ENCODE measurements at regions not wholly inside any gene's neighbourhood (a gene's known extent, or its start where the extent isn't known, plus 50 kb on each side); places are given as distances from the start of the nearest gene placed in this dataset.
"Not testable (repeated sequence)": the region's sequence is repeated elsewhere in the genome, so short reads cannot be mapped to it uniquely, and the experiment has no call there.

- Histone ChIP-seq H3K27ac (ENCODE audit: low read depth, low read length, severe bottlenecking) (no peak overlapping the region), H3K9me3 (ENCODE audit: control insufficient read depth, low read length) (no peaks in the 10 kb centered on the region), H3K36me3 (ENCODE audit: control insufficient read depth, insufficient read depth, low read length) (no peaks in the 10 kb centered on the region), H3K4me1 (ENCODE audit: control insufficient read depth, insufficient read depth, low read length, poor library complexity, severe bottlenecking) (no peaks in the 10 kb centered on the region), H3K4me3 (ENCODE audit: extremely low read depth, insufficient read depth, low read length, poor library complexity, severe bottlenecking) (no peak overlapping the region)
- 89 to 93% methylated on average over 5 to 6 of the region's 6 CpGs for WGBS, 2 experiments (ENCODE audit: insufficient coverage in 2 of 2)
These were observed 310.6 kb downstream of the NPHP4 start for GRCh38 chr1:5681654-5682053.

GRCh38 chr1:5680600-5680999 is 311.6 kb downstream of the NPHP4 start:
- no peaks in the 10 kb centered on the region for H3K36me3 ChIP-seq (ENCODE audit: control insufficient read depth, insufficient read depth, low read length)
- H3K4me1 ChIP-seq (ENCODE audit: control insufficient read depth, insufficient read depth, low read length, poor library complexity, severe bottlenecking): no peaks in the 10 kb centered on the region
- no peaks in the 10 kb centered on the region for H3K9me3 ChIP-seq (ENCODE audit: control insufficient read depth, low read length)
- no peak overlapping the region for H3K27ac ChIP-seq (ENCODE audit: low read depth, low read length, severe bottlenecking)
- 89 to 92% methylated on average over 4 of the region's 4 CpGs for WGBS, 2 experiments (ENCODE audit: insufficient coverage in 2 of 2)
- no peak overlapping the region for H3K4me3 ChIP-seq (ENCODE audit: extremely low read depth, insufficient read depth, low read length, poor library complexity, severe bottlenecking)

- H3K9me3 ChIP-seq (ENCODE audit: control insufficient read depth, low read length): no peaks in the 10 kb centered on the region
- no peak overlapping the region for H3K27ac ChIP-seq (ENCODE audit: low read depth, low read length, severe bottlenecking)
- no peak overlapping the region for H3K4me3 ChIP-seq (ENCODE audit: extremely low read depth, insufficient read depth, low read length, poor library complexity, severe bottlenecking)
- no peaks in the 10 kb centered on the region for H3K4me1 ChIP-seq (ENCODE audit: control insufficient read depth, insufficient read depth, low read length, poor library complexity, severe bottlenecking)
- WGBS, 2 experiments (ENCODE audit: insufficient coverage in 2 of 2): 87% methylated on average over 1 of the region's 1 CpG
- H3K36me3 ChIP-seq (ENCODE audit: control insufficient read depth, insufficient read depth, low read length): no peaks in the 10 kb centered on the region
These were observed 313.5 kb downstream of the NPHP4 start for GRCh38 chr1:5678759-5679158.

DNA sequence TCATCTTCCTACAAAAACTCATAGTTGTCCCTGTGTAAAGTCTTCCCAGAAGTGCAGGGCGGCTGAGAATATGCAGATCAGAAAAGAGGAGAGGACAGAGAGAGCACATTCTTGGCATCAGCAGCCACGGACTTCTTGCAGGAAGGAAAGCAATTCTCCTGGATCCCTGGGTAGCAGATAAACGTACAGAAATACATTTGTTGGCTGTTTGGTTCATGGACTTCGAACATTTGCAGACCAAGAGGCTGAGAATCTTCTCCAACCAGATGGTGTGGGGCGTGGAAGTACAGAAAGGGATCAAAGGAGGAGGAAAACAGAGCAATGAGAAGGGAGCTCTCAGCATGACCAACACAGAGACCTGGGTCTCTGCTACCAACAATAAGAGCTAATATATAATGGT is 319.9 kb downstream of the NPHP4 start:
- H3K27ac ChIP-seq (ENCODE audit: low read depth, low read length, severe bottlenecking); H3K36me3 ChIP-seq (ENCODE audit: control insufficient read depth, insufficient read depth, low read length); H3K4me1 ChIP-seq (ENCODE audit: control insufficient read depth, insufficient read depth, low read length, poor library complexity, severe bottlenecking); H3K9me3 ChIP-seq (ENCODE audit: control insufficient read depth, low read length); H3K4me3 ChIP-seq (ENCODE audit: extremely low read depth, insufficient read depth, low read length, poor library complexity, severe bottlenecking): not testable (repeated sequence)
- WGBS, 2 experiments (ENCODE audit: insufficient coverage in 2 of 2): 49 to 53% methylated on average over 2 to 4 of the region's 5 CpGs

- H3K4me1 ChIP-seq (ENCODE audit: control insufficient read depth, insufficient read depth, low read length, poor library complexity, severe bottlenecking): no peaks in the 10 kb centered on the region
- H3K36me3 ChIP-seq (ENCODE audit: control insufficient read depth, insufficient read depth, low read length): no peaks in the 10 kb centered on the region
- H3K4me3 ChIP-seq (ENCODE audit: extremely low read depth, insufficient read depth, low read length, poor library complexity, severe bottlenecking): no peak overlapping the region
- 67 to 76% methylated on average over 5 to 6 of the region's 9 CpGs for WGBS, 2 experiments (ENCODE audit: insufficient coverage in 2 of 2)
- no peaks in the 10 kb centered on the region for H3K9me3 ChIP-seq (ENCODE audit: control insufficient read depth, low read length)
- no peak overlapping the region for H3K27ac ChIP-seq (ENCODE audit: low read depth, low read length, severe bottlenecking)
These were observed 321.5 kb downstream of the NPHP4 start for GRCh38 chr1:5670590-5671350.

DNA sequence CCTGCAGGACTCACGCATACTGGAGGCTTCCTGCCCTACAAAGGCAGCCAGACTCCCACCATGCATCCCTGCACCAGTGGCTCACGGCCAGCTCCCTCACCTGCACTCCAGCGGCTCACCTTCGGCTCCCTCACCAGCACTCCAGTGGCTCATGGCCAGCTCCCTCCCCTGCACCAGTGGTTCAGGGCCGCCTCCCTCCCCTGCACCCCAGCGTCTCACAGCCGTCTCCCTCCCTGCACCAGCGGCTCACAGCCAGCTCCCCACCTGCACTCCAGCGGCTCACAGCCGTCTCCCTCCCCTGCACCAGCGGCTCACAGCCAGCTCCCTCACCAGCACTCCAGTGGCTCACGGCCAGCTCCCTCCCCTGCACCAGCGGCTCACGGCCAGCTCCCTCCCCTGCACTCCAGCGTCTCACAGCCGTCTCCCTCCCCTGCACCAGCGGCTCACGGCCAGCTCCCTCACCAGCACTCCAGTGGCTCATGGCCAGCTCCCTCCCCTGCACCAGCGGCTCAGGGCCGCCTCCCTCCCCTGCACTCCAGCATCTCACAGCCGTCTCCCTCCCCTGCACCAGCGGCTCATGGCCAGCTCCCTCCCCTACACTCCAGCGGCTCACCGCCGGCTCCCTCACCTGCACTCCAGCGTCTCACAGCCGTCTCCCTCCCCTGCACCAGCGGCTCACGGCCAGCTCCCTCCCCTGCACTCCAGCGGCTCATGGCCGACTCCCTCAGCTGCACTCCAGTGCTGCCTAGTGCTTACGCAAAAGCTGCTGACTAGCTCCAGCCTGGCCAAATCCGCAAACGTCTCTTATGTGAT is 324.5 kb downstream of the NPHP4 start:
- Histone ChIP-seq H3K27ac (ENCODE audit: low read depth, low read length, severe bottlenecking) (no peak overlapping the region), H3K4me3 (ENCODE audit: extremely low read depth, insufficient read depth, low read length, poor library complexity, severe bottlenecking) (no peak overlapping the region), H3K4me1 (ENCODE audit: control insufficient read depth, insufficient read depth, low read length, poor library complexity, severe bottlenecking) (no peaks in the 10 kb centered on the region), H3K36me3 (ENCODE audit: control insufficient read depth, insufficient read depth, low read length) (no peaks in the 10 kb centered on the region), H3K9me3 (ENCODE audit: control insufficient read depth, low read length) (no peaks in the 10 kb centered on the region)
- 62 to 63% methylated on average over 28 to 31 of the region's 34 CpGs for WGBS, 2 experiments (ENCODE audit: insufficient coverage in 2 of 2)

GRCh38 chr1:5664906-5665875 is 327.0 kb downstream of the NPHP4 start:
- H3K4me3 ChIP-seq (ENCODE audit: extremely low read depth, insufficient read depth, low read length, poor library complexity, severe bottlenecking): no peak overlapping the region
- H3K4me1 ChIP-seq (ENCODE audit: control insufficient read depth, insufficient read depth, low read length, poor library complexity, severe bottlenecking): no peaks in the 10 kb centered on the region
- H3K9me3 ChIP-seq (ENCODE audit: control insufficient read depth, low read length): no peaks in the 10 kb centered on the region
- 86 to 88% methylated on average over 9 of the region's 10 CpGs for WGBS, 2 experiments (ENCODE audit: insufficient coverage in 2 of 2)
- H3K27ac ChIP-seq (ENCODE audit: low read depth, low read length, severe bottlenecking): no peak overlapping the region
- H3K36me3 ChIP-seq (ENCODE audit: control insufficient read depth, insufficient read depth, low read length): no peaks in the 10 kb centered on the region

- Histone ChIP-seq H3K9me3 (ENCODE audit: control insufficient read depth, low read length) (no peaks in the 10 kb centered on the region), H3K27ac (ENCODE audit: low read depth, low read length, severe bottlenecking) (no peak overlapping the region), H3K4me3 (ENCODE audit: extremely low read depth, insufficient read depth, low read length, poor library complexity, severe bottlenecking) (no peak overlapping the region), H3K36me3 (ENCODE audit: control insufficient read depth, insufficient read depth, low read length) (no peaks in the 10 kb centered on the region), H3K4me1 (ENCODE audit: control insufficient read depth, insufficient read depth, low read length, poor library complexity, severe bottlenecking) (no peaks in the 10 kb centered on the region)
- 88 to 91% methylated on average over 9 of the region's 9 CpGs for WGBS, 2 experiments (ENCODE audit: insufficient coverage in 2 of 2)
These were observed 328.0 kb downstream of the NPHP4 start for GRCh38 chr1:5664081-5664768.

- no peaks in the 10 kb centered on the region for H3K36me3 ChIP-seq (ENCODE audit: control insufficient read depth, insufficient read depth, low read length)
- H3K27ac ChIP-seq (ENCODE audit: low read depth, low read length, severe bottlenecking): no peak overlapping the region
- no peak overlapping the region for H3K4me3 ChIP-seq (ENCODE audit: extremely low read depth, insufficient read depth, low read length, poor library complexity, severe bottlenecking)
- H3K9me3 ChIP-seq (ENCODE audit: control insufficient read depth, low read length): no peaks in the 10 kb centered on the region
- no peaks in the 10 kb centered on the region for H3K4me1 ChIP-seq (ENCODE audit: control insufficient read depth, insufficient read depth, low read length, poor library complexity, severe bottlenecking)
- WGBS, 2 experiments (ENCODE audit: insufficient coverage in 2 of 2): 93 to 100% methylated on average over 1 to 3 of the region's 5 CpGs
These were observed 329.5 kb downstream of the NPHP4 start for GRCh38 chr1:5662744-5663126.

Data from mesodermal cell (in vitro differentiated cells).